Stromal cell of bone marrow (primary cell): ENCODE measurements at regions not wholly inside any gene's neighbourhood (a gene's known extent, or its start where the extent isn't known, plus 50 kb on each side); places are given as distances from the start of the nearest gene placed in this dataset.

Experiments
- DNase-seq: peaks from one replicate; pipeline ENCODE4 v3.0.0-alpha.2; 2012; ENCODE audit warnings: low read depth

DNA sequence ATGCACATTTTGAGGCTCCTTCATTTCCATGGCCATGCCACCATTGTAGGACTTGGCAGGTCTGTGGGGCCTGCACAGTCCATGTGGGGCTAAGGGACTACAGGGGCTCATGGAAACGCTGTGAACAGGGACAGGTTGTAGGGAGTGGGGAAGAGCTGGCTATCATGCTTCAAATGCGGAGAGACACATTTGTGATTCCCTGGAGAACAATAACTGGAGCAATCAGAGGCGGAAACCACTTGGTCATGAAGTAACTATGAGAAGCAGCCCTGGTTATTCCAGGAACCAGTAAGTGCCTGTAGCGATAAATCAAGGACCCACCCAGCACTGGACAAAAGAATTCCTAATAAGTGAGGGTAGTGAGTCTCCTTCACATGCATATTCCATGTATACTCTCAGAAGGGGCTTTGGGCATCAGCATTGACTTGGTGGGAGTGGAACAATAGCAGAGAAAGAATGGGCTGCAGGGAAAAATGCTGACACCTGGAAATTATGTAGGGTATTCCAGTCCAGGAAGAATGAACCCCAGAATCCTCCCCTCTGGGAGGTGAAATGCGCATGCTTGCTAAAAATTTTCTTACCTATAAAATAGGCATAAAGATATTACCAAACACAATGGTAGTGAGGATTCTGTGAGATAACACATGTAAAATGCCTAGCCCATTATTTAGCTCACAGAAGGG is 251.4 kb upstream of the ROPN1 start:
- no peak for DNase-seq

DNA sequence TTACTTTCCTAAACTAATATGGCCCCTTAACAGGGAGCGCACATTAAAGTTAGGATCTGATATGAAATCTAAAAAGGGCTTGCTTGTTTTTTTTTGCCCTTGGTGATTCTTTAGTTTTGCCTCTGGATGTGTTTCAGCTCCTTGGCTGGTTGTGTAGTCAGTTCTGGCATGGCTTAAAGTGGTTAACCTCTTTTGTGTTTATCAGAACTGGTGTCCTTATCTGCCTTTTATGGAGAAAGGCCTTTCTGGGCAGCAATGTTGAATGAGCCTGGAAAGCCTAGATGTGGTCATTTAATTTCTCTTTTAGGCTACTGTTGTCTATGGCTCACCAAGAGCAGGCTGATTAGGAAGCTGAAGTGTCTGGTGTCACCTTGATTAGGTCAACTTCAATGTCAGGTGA is 254.5 kb upstream of the ROPN1 start:
- DNase-seq, result no peak

DNA sequence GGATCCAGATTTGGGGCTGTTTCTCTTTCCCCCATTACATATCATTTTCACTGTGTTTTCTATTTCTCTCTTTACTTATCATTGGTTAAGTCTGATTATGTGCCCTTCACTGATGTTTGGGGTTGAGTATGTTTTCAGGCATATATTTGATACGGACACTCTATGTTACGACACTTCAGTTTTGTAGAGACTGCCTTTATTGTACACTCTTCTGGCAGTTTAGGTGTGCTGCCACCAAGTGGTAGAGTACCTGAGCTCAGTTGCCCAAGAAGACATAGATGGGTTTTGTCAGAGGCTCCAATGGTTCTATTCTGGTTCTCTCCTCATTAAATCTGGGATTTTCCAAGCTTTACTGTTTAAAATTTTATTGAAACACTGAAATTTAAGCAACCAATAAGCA is 255.0 kb upstream of the ROPN1 start:
- DNase-seq, result no peak

DNA sequence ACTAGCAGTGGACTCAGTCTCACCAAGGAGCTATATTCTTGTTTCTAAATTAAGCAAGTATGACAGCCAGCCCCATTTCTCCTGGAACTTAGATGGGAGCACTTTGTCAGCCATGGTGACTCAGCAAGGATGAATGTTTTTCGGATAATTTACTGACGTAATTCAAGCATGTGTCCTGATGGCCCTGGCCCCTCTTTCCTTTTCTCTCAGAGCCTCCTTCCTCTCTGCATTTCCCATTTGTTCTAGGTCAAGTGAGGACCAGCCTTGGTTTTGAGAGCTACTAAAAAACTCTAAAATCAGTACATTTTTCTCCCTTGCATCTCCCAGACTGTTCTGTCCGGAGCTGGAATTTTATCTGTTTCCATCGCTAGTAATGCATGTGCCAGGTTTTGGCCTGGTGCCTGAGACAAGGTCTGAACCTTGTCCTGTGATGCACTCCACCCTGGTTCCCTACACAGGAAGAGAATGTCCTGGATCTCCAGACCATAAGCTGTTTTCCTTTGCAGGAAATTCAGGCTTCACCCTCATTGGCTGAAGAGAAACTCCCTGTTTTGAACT is 256.6 kb upstream of the ROPN1 start:
- DNase-seq, result peak; percentile 66

DNA sequence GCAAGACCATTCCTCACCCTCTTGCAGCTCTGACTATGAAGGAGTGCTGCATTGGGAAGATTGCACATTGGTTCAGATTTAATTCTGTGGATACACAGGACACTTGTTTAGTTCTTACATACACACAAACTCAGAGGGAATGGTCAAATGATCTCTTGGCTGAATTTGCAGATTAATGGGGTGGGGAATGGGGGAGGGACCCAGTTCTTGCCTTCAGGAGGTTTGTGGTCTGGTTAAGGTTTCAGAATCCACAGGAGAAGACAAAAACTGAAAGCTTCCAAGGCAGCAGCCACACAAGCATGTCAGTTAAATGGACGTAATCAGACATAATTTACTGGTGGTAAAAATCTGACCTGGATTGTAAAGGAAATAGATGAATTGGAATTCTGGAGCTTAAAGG is 257.1 kb upstream of the ROPN1 start:
- DNase-seq, result no peak

DNA sequence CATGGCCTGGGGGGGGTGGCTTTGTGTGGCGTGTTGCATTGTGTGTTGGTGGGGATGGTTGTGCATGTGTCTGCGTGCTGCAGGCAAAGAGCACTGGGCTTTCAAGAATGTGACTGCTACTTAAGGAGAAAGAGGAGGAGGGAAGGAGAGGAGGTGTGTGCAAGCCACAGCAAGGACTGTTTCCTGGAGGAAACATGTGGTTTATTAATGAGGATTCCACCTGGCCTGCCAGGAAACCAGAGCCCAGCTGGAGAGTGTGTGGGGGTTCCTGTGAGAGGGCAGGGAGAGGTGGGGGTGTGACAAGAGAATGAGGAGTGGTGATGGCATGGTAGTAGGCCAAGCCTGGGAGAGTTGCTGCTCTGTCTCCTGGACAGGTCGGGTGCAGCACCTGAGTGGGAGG is 258.1 kb upstream of the ROPN1 start:
- DNase-seq, result no peak

DNA sequence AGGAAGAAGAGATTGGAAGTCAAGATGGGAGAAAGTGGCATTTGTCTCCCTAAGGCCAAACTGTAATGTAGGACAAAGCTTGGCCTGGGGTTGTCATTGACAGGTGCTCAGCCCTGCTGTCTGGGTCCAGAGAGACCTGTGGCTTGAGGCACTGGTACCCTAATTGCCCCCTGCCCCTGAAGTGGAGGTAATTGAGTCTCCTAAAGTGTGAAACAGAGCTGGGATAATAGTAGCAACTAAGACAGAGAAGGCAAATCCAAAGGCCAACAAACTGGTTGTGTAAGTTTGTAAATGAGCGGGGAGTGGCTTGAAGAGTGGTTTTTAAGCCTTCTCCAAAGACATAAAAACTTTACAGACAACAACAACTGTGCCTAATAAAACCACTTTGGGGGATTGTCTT is 264.2 kb upstream of the ROPN1 start:
- DNase-seq, result no peak

DNA sequence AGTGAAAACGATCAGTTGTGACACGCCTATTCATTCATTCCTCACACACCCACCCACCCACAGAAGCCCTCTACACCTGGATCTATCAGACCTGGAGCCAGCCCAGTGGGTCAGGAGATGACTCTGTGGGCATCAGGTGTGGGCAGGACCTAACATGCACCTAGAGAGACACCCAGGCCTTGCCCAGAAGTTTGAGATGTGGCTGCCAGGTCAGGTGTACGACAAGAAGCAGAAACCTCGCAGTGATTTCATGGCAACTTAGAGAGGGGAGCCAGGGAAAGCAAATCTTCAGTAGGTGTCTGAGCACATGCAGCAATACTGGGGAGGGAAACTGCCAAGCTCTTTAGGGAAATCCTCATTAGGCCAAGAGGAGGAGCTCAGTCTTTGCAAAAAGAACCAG is 264.7 kb upstream of the ROPN1 start:
- no peak for DNase-seq

DNA sequence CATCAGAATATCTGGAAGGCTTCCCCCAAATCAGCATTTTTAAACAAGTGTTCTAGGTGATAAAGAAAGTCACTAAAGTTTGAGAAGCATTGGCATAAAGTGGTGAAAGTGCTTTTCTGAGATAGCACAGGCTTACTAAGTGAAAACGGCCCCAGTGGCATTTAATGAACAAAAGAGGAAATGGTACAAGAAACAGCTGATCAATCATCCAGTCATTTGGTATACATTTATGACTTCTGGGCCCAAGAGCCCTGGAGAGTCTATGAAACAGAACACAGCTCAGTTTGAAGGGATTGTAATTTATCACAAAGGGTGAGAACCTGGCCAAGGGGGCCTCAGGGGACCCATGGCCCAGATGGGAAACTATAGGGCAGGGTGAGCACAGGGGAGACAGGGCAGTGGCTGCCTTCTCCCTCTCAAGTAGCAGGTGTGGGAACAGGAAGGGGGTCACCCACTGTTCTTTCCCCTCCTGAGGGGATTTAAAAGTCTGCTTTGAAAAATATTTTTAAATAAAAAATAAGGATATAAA is 265.5 kb upstream of the ROPN1 start:
- no peak for DNase-seq

DNA sequence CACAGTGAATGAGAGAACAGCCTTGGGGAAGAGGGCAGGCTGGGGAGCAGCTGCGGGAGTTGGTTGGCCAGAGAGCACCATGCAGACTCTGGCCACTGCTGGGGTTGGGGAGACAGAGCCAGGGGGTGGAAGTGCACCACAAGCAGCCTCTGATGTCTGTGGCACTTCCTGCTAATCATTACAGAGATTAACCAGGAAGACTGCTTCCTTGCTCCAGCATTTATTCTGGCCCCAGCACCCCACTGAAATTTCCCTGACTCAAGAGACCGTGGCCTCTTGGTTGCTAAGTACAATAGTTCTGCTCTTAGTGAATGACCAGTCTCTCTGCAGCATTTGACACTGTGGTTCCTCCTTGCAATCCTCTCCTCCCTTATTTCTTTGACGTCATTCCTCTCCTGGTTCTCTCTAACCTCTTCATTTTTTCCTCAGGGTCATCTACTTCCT is 266.2 kb upstream of the ROPN1 start:
- peak; percentile 51 for DNase-seq

DNA sequence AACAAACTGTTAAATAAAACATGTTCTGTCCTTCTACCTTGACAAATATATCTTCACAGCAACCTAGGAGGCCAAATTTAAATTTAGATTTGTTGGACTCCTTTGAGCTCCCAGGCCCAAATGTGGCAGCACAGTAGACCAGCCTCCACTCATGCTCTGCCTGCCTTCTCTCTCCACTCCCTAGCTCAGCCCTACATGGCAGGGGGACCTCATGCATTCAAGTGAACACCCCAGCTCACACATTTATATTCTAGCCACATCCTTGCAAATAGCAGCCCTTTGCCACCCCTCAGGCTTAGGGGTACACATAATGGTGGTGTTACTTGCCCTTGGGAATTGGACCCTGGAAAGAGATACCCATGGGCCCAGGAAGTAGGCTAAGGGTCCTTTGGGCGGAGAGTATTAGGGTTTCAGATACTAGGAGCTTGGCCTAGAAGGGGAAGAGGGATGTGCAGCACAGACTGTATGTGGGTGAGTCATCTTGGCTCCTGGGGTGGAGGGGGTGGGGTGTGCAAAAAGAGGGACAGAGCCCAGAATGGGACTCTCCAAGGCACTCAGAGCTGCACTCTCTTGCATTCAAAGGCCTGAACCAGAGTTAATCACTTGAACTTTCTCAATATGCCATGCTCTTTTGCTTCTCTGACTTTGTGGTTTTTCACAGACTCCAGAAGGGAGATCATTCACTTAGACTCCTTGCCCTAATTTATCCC is 268.4 kb upstream of the ROPN1 start:
- peak; percentile 82 for DNase-seq

DNA sequence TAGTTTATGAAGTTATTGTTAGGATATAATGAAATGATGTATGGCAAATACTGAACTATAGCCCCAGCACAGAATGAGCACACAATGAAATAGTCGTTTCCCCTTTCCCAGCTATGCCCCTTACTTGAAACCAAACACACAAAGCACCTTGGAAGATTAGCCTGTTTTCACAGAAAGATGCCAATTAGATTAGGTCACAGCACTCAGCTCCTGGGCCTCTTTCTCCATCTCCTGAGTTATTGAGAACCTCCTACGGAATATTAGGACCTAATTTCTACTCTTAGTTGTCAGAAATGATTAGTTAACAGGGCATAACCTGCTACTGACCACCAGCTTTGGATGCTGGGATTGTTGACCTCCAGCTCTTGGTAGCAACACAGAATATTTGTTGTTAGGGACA is 269.4 kb upstream of the ROPN1 start:
- DNase-seq, result no peak

DNA sequence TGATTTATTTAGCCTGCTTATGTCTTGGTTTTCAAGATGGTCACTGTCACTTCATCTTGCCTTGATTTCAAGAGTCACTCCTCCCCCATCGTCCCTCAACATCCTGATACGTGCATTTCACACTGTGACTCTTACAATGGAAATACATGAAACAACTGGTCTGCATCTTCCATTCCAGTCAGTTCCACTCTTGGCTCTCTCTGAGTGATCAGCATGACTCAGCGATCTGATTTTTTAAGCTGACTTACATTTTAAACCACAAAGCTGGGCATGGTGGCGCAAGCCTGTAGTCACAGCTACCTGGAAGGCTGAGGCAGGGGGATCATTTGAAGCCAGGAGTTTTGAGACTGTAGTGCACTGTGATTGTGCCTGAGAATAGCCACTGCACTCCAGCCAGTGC is 271.2 kb upstream of the ROPN1 start:
- peak; percentile 89 for DNase-seq

DNA sequence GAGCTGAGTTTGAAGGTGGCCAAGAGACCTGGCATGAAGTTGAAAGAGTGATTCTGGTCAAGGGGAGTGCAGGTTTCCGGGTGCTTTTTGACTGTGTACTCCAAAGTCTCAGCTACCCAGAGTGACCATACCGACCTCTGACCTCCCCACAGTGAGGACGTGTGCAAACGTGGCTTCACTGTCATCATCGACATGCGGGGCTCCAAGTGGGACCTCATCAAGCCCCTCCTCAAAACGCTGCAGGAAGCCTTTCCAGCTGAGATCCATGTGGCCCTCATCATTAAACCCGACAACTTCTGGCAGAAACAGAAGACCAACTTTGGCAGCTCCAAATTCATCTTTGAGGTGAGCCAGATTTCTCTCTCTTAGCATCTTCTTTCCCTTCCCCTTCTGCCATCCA is 272.4 kb upstream of the ROPN1 start:
- DNase-seq, result no peak

DNA sequence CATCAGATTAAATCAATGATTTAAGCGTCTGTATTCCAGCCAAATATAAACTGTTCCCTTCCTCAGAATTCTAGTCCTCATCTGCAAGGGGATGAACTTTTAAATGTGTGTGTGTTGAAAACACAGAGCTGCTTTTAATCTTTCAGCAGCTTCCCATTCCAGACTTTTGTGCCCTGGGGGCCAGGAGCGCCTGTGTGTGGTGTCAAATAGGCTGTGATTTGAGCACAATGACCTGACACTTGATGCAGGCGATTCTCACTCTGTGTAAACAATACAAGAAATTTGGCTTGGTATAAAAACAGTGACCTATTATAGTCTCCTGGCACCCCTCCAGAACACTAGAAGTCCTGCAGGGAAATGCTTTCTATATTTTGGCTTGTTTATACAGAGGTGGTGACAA is 274.6 kb upstream of the ROPN1 start:
- no peak for DNase-seq

DNA sequence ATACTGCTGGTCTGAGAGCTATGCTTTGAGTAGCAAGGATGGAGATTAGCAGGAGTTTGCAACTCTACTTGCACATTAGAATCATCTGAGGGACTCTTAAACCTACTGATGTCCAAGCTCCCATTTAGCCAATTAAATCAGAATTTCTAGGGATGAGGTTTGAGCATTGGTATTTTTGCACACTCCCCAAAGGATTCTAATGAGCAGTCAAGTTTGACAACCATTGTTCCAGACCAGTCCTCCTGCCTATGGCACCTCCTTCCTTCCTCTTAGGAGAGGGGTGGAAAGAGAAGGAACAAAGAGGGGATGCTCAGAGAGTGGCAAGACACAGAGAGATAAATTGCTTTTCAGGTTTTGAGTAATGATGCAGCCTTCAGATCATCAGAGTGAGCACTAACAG is 275.5 kb upstream of the ROPN1 start:
- no peak for DNase-seq

DNA sequence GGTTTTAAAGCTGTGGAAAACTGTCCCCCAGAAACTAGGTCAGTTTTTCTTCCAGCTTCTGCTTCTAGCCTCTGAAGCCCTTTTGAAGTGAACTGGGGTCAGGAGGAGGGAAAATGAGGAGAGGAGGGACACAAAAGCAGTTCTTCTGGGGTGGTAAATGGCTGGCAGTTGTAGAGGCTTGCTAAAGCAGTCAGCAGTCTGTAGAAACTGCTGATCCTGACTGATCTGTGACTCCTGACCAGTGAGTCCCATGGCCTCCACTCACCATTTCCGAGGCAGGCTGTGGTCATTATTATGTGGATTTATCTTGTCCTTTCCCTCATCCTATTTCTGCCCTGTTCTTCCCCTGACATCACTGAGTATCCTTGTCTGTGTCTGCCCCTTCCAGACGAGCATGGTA is 276.4 kb upstream of the ROPN1 start:
- no peak for DNase-seq

DNA sequence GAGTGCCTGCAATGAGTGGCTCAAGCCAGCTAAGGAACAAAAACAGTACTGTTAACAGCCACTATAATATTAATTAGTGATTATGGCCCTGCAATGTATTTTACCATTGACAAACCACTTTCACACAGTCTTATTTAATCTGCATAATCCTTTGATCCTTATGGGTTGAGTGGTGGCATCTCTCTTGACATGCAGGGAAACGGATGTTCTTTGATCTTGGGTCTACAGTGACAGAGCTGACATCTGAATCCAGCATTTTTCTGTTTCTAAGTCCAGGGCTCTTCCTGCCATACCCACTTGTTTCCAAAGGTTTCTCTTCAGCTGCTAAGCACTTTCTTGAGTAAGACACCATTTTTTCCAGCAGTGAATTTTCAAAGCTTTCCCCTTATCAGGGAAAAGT is 277.7 kb upstream of the ROPN1 start:
- DNase-seq, result no peak

DNA sequence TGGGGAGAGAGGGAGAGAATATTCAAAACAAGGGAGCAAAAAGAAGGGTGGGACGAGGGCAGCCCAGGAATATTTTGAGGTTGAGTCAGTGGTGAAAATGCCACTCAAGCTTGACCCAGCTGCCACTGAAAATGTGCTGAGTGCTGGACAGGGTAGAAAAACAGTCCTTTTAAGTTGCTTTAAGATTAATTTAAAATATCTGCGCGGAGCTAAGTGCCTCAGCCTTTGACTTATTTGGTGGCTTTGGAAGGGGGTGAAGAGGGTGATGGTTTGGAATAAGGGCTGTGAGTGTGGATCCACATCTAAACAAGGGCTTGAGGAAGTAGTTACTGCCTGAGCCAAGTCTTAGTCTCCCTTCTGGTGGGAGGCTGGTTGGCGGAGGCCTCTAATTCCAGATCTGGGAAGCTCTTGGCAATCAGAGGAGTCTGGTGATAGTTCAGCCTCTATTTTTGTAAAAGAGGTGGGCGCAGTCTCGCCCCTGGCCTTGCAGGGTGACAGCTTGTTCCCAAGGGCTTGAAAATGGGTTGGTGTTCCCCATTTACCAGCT is 280.8 kb upstream of the ROPN1 start:
- peak; percentile 23 for DNase-seq

DNA sequence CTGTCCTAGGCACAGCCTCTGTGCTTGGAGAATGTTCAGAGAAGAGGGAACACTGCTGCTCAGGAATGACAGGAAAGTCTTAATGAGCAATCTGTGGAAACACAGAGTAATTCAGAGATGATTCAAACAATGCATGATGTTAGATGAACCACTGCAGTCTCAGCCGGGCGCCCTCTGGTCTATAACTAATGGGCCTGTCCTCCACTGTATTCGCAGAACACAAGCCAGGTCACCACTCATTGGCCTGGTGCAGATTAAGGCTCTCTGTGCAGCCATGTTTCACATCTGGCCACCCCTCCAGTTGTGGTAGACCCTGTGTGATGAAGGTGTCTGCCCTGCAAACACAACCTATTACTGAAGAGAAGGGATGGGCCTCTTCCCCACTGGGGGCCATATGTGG is 281.7 kb upstream of the ROPN1 start:
- no peak for DNase-seq

DNA sequence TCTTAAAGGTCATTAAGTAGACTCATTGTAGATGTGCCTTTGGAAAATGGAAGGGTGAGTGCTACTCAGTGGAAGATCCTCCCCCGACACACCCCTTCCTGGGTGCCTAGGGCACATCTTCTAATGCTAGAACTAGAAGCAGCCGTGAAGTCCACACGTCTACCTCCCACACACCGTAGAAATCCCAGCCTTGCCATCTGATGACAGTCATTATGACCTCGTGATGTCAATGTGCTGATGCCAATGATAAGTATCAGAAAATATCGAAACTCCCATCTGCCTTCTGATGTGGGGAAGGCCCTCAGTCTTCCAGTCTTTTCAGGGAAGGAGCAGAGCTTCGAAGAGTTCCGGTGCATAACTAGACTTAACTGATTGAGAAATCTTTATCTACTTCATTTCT is 282.1 kb upstream of the ROPN1 start:
- no peak for DNase-seq

DNA sequence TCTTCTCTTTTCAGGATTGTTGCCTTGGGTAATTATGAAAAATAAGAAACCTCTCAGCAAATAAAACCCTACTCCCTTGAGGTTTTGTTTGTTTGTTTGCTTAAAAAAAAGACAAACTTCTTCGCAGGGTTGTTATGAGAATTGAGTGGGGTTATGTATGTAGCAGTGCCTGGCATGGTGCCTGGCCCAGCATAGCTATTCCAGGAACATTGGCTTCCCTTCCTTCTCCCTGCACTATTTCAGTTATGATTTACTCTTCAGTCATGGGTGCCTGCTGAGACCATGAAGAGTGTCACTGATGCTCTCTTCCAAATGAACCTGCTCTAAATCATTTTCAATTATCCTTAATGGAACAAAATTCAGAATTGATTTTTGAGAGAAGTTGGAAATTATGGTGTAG is 283.5 kb upstream of the ROPN1 start:
- no peak for DNase-seq

DNA sequence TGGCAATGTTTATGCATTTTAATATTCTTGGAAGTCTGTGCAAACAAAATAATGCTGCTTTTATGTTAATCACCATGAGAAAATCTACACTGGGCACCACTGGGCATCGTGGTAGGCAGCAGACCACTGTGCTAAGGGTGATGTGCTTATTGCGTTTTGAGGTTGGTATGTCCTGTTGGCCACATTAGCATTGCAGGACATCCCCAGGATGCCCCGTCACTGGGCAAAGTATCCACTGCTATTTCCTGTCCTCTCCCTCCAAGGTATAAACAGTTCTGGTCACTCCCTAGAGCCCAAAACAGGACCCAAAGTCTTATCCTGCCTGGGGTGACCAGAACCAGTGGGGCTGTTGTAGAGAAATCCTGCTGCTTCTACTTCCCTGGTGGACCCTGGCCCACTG is 284.2 kb upstream of the ROPN1 start:
- no peak for DNase-seq
